CD4-positive, alpha-beta memory T cell (primary cell): ENCODE measurements at regions not wholly inside any gene's neighbourhood (a gene's known extent, or its start where the extent isn't known, plus 50 kb on each side); places are given as distances from the start of the nearest gene placed in this dataset.
"Not testable (repeated sequence)": the region's sequence is repeated elsewhere in the genome, so short reads cannot be mapped to it uniquely, and the experiment has no call there.

Experiments used
- CTCF ChIA-PET: fragments of 350-600 bp; sonication (Branson Sonifier 250); formaldehyde crosslinking; loops from one replicate; lab custom pipeline; 2021; ENCODE audit warnings: inconsistent platforms; ENCODE audit not compliant: partially characterized antibody; lab: Charles Lee
- POLR2A ChIA-PET: fragments of 350-600 bp; sonication (Branson Sonifier 250); formaldehyde crosslinking; loops from one replicate; lab custom pipeline; 2021; ENCODE audit not compliant: partially characterized antibody; lab: Charles Lee
- DNase-seq, 5 donors: peaks; one replicate each; pipeline versions ENCODE4 v3.0.0 to v3.0.0-alpha.2; 2020 to 2022; ENCODE audit warnings: mixed read lengths in 1 of 5
- H3K27ac ChIP-seq: one replicate; pipeline ENCODE4 v1.7.0; 2013; ENCODE audit warnings: low read depth, low read length
- H3K27me3 ChIP-seq: 2 replicates; pipeline ENCODE4 v1.7.0; 2013; ENCODE audit warnings: mild to moderate bottlenecking, low read length, moderate library complexity; ENCODE audit not compliant: insufficient read depth
- H3K36me3 ChIP-seq: 2 replicates; pipeline ENCODE4 v1.7.0; 2013; ENCODE audit warnings: mild to moderate bottlenecking, low read length, moderate library complexity; ENCODE audit not compliant: insufficient read depth
- H3K4me1 ChIP-seq: 2 replicates; pipeline ENCODE4 v1.7.0; 2013; ENCODE audit warnings: mild to moderate bottlenecking, low read length, moderate library complexity; ENCODE audit not compliant: insufficient read depth
- H3K4me3 ChIP-seq, 2 donors: one replicate each; pipeline ENCODE4 v1.7.0; 2013; ENCODE audit warnings: low read length in 2 of 2, mild to moderate bottlenecking in 1 of 2
- H3K9me3 ChIP-seq, 2 donors: one replicate each; pipeline ENCODE4 v1.7.0; 2013; ENCODE audit warnings: low read length in 2 of 2, control low read depth in 1 of 2; ENCODE audit not compliant: control insufficient read depth in 1 of 2
- H3K27ac Mint-ChIP-seq, 7 donors: one replicate each; pipeline ENCODE4 v1.8.0; 2020 to 2021; ENCODE audit warnings: mixed read lengths in 7 of 7, mild to moderate bottlenecking in 6 of 7, inconsistent platforms in 3 of 7, moderate library complexity in 3 of 7
- H3K27me3 Mint-ChIP-seq, 2 donors: one replicate each; pipeline ENCODE4 v1.8.0; 2020 to 2021; ENCODE audit warnings: mixed read lengths in 2 of 2
- H3K36me3 Mint-ChIP-seq, 2 donors: one replicate each; pipeline ENCODE4 v1.8.0; 2020 to 2021; ENCODE audit warnings: mixed read lengths in 2 of 2, inconsistent platforms in 1 of 2, mild to moderate bottlenecking in 1 of 2
- H3K4me1 Mint-ChIP-seq, 4 donors: one replicate each; pipeline ENCODE4 v1.8.0; 2020 to 2021; ENCODE audit warnings: mixed read lengths in 4 of 4, mild to moderate bottlenecking in 1 of 4
- H3K4me3 Mint-ChIP-seq, 8 donors: one replicate each; pipeline ENCODE4 v1.8.0; 2020 to 2021; ENCODE audit warnings: mixed read lengths in 8 of 8, mild to moderate bottlenecking in 7 of 8, moderate library complexity in 6 of 8, inconsistent platforms in 3 of 8
- H3K9me3 Mint-ChIP-seq, 8 donors: one replicate each; pipeline ENCODE4 v1.8.0; 2020 to 2021; ENCODE audit warnings: mixed read lengths in 8 of 8, mild to moderate bottlenecking in 5 of 8, inconsistent platforms in 3 of 8, moderate library complexity in 1 of 8
- intact Hi-C: fragments of 100-400 bp; cut with micrococcal nuclease; formaldehyde crosslinking; loops from one replicate; pipeline ENCODE4 v1.15.1; 2023

DNA sequence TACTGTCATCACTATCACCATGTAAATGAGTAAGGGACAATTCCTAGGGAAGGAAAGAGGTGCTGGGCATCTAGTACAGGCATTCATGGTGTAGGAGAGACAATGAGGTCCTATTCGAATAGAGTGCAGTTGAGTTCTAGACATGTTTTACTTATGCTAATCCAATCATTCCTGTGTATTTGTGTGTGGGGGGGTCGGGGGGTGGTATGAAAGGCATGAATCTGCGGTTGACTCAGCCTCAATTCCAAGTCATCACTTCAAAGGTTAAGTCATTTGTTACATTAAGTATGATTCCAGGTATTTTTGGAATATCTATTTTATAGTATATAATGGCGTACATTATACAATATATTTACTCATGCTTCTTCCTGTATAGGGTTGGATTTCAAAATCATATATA is 163.1 kb upstream of the GALNT15 start:
- H3K4me1 Mint-ChIP-seq: no peaks in the 10 kb centered on the region
- no peaks in the 10 kb centered on the region for H3K9me3 ChIP-seq
- peaks cover 7 to 17% of the 10 kb centered on the region in 2 donors for H3K27me3 Mint-ChIP-seq
- H3K4me3 ChIP-seq: no peak overlapping the region
- ChIA-PET POLR2A (no interaction called here), CTCF (no interaction called here)
- no peak overlapping the region for H3K27ac ChIP-seq
- H3K4me1 ChIP-seq: no peaks in the 10 kb centered on the region
- H3K4me3 Mint-ChIP-seq: no peak overlapping the region
- no peak overlapping the region for H3K27ac Mint-ChIP-seq
- intact Hi-C loops: no loop called here
- H3K36me3 ChIP-seq: no peaks in the 10 kb centered on the region
- H3K36me3 Mint-ChIP-seq: peaks cover 0 to 1% of the 10 kb centered on the region in 2 donors
- no peak for DNase-seq
- H3K27me3 ChIP-seq: no peaks in the 10 kb centered on the region
- peaks cover 2 to 19% (median 14%) of the 10 kb centered on the region in 8 donors for H3K9me3 Mint-ChIP-seq

DNA sequence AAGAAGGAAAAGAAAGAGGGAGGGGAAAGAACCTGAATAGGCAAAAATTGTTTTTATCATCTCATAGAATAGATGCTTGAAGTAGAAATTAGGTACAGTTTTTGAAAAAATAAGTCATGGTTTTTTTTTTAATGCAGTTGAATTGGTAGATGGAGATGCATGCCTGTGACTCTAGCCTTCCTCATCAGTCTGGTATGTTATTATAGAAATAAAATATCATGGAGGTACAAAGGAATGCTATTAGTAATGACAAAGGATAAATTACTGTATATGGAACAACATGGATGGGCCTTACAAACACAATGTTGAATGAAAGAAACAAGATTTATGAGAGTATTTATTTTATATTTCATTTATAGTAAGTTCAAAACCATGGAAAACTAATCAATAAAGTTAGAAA is 162.4 kb upstream of the GALNT15 start:
- Mint-ChIP-seq H3K4me3 (no peak overlapping the region), H3K4me1 (no peaks in the 10 kb centered on the region)
- CTCF ChIA-PET: no interaction called here

DNA sequence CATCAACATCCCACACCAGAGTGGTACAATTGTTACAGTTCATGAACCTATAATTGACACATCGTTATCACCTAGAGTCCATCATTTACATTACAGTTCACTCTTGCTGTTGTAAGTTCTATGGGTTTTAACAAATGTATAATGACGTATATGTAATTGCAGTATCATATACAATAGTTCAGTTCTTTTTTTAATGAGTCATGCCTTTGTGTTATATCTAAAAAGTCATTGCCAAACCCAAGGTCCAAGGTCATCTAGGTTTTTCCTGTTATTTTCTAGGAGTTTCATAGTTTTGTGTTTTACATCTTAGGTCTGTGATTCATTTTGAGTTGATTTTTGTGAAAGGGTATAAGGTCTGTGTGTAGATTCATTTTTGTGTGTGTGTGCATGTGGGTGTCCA is 160.9 kb upstream of the GALNT15 start:
- peaks cover 0 to 1% of the 10 kb centered on the region in 2 donors for H3K36me3 Mint-ChIP-seq
- intact Hi-C loops: no loop called here
- H3K4me1 Mint-ChIP-seq: no peaks in the 10 kb centered on the region
- no peak overlapping the region for H3K4me3 Mint-ChIP-seq
- H3K9me3 Mint-ChIP-seq: peaks cover 0 to 4% (median 2%) of the 10 kb centered on the region in 8 donors
- no peak for DNase-seq
- no peaks in the 10 kb centered on the region for H3K9me3 ChIP-seq
- H3K4me3 ChIP-seq: no peak overlapping the region
- H3K36me3 ChIP-seq: no peaks in the 10 kb centered on the region
- H3K27ac Mint-ChIP-seq: no peak overlapping the region
- H3K27ac ChIP-seq: no peak overlapping the region
- H3K4me1 ChIP-seq: no peaks in the 10 kb centered on the region
- ChIA-PET CTCF (no interaction called here), POLR2A (no interaction called here)
- H3K27me3 ChIP-seq: no peaks in the 10 kb centered on the region
- peaks cover 2 to 16% of the 10 kb centered on the region in 2 donors for H3K27me3 Mint-ChIP-seq

More for the DNA sequence above, 162.4 kb upstream of the GALNT15 start:
- no peaks in the 10 kb centered on the region for H3K4me1 ChIP-seq
- intact Hi-C loops: no loop called here
- H3K36me3 Mint-ChIP-seq: peaks cover 0 to 1% of the 10 kb centered on the region in 2 donors
- peaks cover 3 to 17% of the 10 kb centered on the region in 2 donors for H3K27me3 Mint-ChIP-seq
- H3K4me3 ChIP-seq: no peak overlapping the region
- H3K9me3 ChIP-seq: no peaks in the 10 kb centered on the region
- DNase-seq: no peak
- H3K27me3 ChIP-seq: no peaks in the 10 kb centered on the region
- no peak overlapping the region for H3K27ac ChIP-seq
- no peaks in the 10 kb centered on the region for H3K36me3 ChIP-seq
- no peak overlapping the region for H3K27ac Mint-ChIP-seq
- H3K9me3 Mint-ChIP-seq: peaks cover 2 to 16% (median 11%) of the 10 kb centered on the region in 8 donors
- POLR2A ChIA-PET: no interaction called here

DNA sequence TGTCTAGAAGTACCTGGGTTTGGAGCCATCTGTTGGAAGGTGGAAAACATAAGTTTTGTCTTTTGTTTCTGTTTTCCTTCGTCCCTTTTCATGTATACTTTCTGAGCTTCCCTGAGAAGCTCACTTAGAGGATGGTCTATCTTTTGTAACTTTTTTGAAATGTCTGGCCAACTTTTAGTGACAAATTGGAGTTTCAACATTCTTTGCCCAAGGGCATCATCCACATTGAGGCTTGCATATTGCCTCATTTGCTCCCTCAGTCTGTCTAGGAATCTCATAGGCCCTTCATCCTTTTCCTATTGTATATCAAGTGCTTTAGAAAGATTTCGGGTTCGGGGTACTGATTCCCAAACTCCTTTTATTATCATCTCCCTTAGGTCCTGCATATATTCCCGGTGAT is 152.7 kb upstream of the GALNT15 start:
- H3K4me1 Mint-ChIP-seq, H3K4me3 Mint-ChIP-seq, H3K4me1 ChIP-seq, H3K36me3 Mint-ChIP-seq, POLR2A ChIA-PET, H3K27me3 Mint-ChIP-seq, H3K4me3 ChIP-seq, CTCF ChIA-PET, H3K27ac Mint-ChIP-seq, H3K9me3 Mint-ChIP-seq, DNase-seq, H3K36me3 ChIP-seq, H3K9me3 ChIP-seq, H3K27ac ChIP-seq, intact Hi-C loops, H3K27me3 ChIP-seq: not testable (repeated sequence)

DNA sequence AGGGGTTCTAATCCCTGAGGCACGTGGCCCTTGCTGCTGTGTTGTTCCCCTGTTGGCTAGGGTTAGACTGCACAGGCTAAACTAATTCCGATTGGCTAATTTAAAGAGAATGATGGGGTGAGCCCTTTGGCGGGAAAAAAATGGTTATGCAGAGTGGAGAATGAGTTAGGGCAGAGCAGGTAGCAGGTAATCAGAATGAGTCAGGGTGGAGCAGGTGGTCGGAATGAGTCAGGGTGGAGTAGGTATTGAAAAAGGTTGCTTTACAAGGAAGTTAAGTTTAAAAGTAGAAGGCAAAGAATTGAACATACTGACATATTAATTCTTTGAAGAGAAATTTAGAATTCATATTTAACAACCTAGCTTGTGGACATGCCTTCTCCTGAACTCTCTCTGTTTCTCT is 150.6 kb upstream of the GALNT15 start:
- H3K4me3 ChIP-seq, H3K36me3 Mint-ChIP-seq, H3K4me1 Mint-ChIP-seq, H3K36me3 ChIP-seq, H3K27ac ChIP-seq, H3K27me3 ChIP-seq, H3K9me3 ChIP-seq, H3K27ac Mint-ChIP-seq, POLR2A ChIA-PET, H3K4me1 ChIP-seq, H3K4me3 Mint-ChIP-seq, DNase-seq, H3K27me3 Mint-ChIP-seq, intact Hi-C loops, H3K9me3 Mint-ChIP-seq: not testable (repeated sequence)
- CTCF ChIA-PET: interaction anchor here (1.6 kb wide), 1 partner anchor 10 kb away, joined by 3 read pairs; no protein-coding TSS in a partner anchor

DNA sequence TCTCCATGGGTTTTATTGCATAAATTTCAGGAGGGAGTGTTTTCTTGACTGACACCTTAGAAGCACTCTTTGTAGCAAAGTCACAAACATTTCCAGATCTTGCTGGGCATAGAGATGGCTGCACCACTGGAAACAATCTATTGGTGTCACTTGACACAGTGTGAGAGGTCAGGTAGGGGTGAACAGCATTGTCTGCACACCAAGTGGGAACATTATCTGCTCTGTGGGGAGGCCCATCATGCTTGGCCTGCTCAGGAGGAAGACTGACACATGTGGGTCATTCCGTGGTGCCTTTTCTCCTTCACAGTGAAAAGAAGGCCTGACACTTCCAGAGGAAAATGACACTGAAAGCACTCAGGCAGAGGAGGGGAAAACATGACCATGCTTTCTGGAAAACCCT is 149.9 kb upstream of the GALNT15 start:
- H3K9me3 ChIP-seq: no peaks in the 10 kb centered on the region
- intact Hi-C loops: no loop called here
- no peaks in the 10 kb centered on the region for H3K27me3 ChIP-seq
- ChIA-PET POLR2A (no interaction called here), CTCF (interaction anchor here (1.6 kb wide), 1 partner anchor 9 kb away, joined by 3 read pairs; no protein-coding TSS in a partner anchor)
- H3K36me3 Mint-ChIP-seq: no peaks in the 10 kb centered on the region
- no peak for DNase-seq
- H3K27ac Mint-ChIP-seq: no peak overlapping the region
- H3K4me3 Mint-ChIP-seq: no peak overlapping the region
- no peaks in the 10 kb centered on the region for H3K4me1 ChIP-seq
- peaks cover 0 to 3% (median 0%) of the 10 kb centered on the region in 8 donors for H3K9me3 Mint-ChIP-seq
- no peaks in the 10 kb centered on the region for H3K36me3 ChIP-seq
- peaks cover 0 to 8% of the 10 kb centered on the region in 2 donors for H3K27me3 Mint-ChIP-seq
- H3K27ac ChIP-seq: no peak overlapping the region
- no peak overlapping the region for H3K4me3 ChIP-seq
- H3K4me1 Mint-ChIP-seq: no peaks in the 10 kb centered on the region

DNA sequence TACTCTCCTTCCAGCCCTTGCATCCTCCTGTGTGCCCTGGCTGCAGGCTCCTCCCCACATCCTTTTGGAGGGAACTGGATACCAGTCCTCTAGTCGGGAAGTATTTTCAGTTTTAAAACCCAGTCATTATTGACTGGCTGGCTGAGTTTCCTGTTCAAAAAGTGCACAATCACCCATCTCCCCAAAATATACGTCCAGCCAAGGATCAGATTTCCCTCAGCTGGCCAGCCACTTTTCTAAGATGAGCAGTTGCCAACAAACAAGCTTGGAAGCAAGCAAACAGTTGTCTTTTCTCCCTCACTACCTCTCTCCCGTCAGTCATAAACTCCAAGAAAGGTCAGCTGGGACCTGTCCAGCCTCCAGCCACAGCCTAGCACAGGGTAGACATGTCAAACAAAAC is 147.7 kb upstream of the GALNT15 start:
- Mint-ChIP-seq H3K27ac (no peak overlapping the region), H3K4me3 (no peak overlapping the region), H3K27me3 (peaks cover 0 to 13% of the 10 kb centered on the region in 2 donors), H3K4me1 (no peaks in the 10 kb centered on the region), H3K9me3 (peaks cover 0 to 3% (median 0%) of the 10 kb centered on the region in 8 donors), H3K36me3 (no peaks in the 10 kb centered on the region)
- Histone ChIP-seq H3K36me3 (no peaks in the 10 kb centered on the region), H3K4me3 (no peak overlapping the region), H3K27me3 (no peaks in the 10 kb centered on the region), H3K4me1 (no peaks in the 10 kb centered on the region), H3K9me3 (no peaks in the 10 kb centered on the region), H3K27ac (no peak overlapping the region)
- intact Hi-C loops: no loop called here
- ChIA-PET CTCF (no interaction called here), POLR2A (no interaction called here)
- DNase-seq: no peak

DNA sequence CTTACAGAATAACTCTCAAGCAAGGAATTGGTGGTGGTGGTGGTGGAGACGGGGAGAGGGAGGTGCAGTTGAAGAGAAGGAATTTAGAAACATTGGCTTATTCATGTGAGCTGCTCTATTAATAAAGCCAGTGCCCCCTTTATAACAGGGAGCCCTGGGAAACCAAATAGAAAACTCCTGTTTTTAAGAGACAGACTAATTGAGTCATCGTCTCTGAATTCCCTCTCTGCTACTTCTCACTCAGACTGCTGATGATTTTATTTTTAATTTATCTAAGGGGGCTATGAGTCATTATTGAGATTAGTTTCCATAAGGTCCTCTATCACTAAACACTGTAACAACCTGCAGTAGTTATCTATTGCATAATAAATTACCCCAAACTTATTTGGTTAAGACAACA is 145.9 kb upstream of the GALNT15 start:
- POLR2A ChIA-PET: no interaction called here

More for the DNA sequence above, 145.9 kb upstream of the GALNT15 start:
- CTCF ChIA-PET: no interaction called here
- DNase-seq: no peak
- H3K27ac Mint-ChIP-seq: no peak overlapping the region
- Histone ChIP-seq H3K4me3 (no peak overlapping the region), H3K27me3 (no peaks in the 10 kb centered on the region), H3K4me1 (no peaks in the 10 kb centered on the region), H3K9me3 (no peaks in the 10 kb centered on the region), H3K36me3 (no peaks in the 10 kb centered on the region), H3K27ac (no peak overlapping the region)
- peaks cover 0 to 3% (median 0%) of the 10 kb centered on the region in 8 donors for H3K9me3 Mint-ChIP-seq
- intact Hi-C loops: no loop called here
- no peaks in the 10 kb centered on the region for H3K4me1 Mint-ChIP-seq
- H3K27me3 Mint-ChIP-seq: peaks cover 0 to 19% of the 10 kb centered on the region in 2 donors
- H3K36me3 Mint-ChIP-seq: no peaks in the 10 kb centered on the region
- no peak overlapping the region for H3K4me3 Mint-ChIP-seq
